ENCODE measurements at regions not wholly inside any gene's neighbourhood (a gene's known extent, or its start where the extent isn't known, plus 50 kb on each side); places are given as distances from the start of the nearest gene placed in this dataset.

DNA sequence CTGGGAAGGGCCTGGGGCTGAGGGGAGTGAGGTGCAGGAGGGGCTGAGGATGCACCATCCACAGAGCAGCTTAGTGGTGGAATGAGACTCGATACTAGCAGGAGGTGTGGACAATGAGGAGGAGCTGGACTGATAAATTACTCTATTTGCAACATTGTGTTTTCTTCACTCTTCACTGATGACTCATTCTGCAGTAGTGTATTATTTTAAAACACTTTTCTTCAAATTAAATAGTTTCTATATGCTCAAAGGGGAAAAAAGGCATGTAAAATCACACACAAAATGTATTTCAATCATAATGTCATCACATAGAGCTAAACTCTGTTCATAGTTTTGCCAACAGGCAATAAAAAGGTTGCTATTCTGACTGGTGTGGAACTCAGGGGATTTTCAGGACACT, 467.0 kb upstream of the CTSO start:
- no TSS peak for BruUV-seq (replicated peaks)
- Histone ChIP-seq H2AFZ (replicated peaks; ENCODE audit: low read length, poor library complexity) (no peak overlapping the region), H4K91ac (ENCODE audit: insufficient read depth, low read depth, low read length) (no peak overlapping the region), H3K23ac (ENCODE audit: low read depth, low read length) (no peak overlapping the region), H3K36me3 (ENCODE audit: control insufficient read depth, insufficient read depth, low read length) (no peaks in the 10 kb centered on the region), H4K8ac (ENCODE audit: low read depth in 2 of 2, low read length in 2 of 2) (no peak overlapping the region), H3K27me3 (ENCODE audit: control insufficient read depth, insufficient read depth, low read length) (no peaks in the 10 kb centered on the region), H3K18ac (ENCODE audit: low read depth, low read length) (no peak overlapping the region), H3K79me1 (ENCODE audit: low read depth in 1 of 2, low read length in 2 of 2) (no peaks in the 10 kb centered on the region), H3K9me3 (ENCODE audit: control insufficient read depth, insufficient read depth, low read length) (peaks cover 2% of the 10 kb centered on the region; the same call in 1 of the 2 replicates), H2AK5ac (ENCODE audit: low read depth, low read length) (no peak overlapping the region), H2BK5ac (ENCODE audit: low read depth, low read length, poor library complexity, severe bottlenecking) (no peak overlapping the region), H2BK20ac (ENCODE audit: low read depth, low read length) (no peak overlapping the region), H3K4me3 (ENCODE audit: insufficient read depth, low read depth, low read length) (no peak overlapping the region), H4K5ac (ENCODE audit: low read depth, low read length) (no peak overlapping the region), H3K4me2 (ENCODE audit: low read depth, low read length) (no peak overlapping the region), H3K4me1 (ENCODE audit: control insufficient read depth, insufficient read depth, low read length) (no peaks in the 10 kb centered on the region), H4K20me1 (ENCODE audit: insufficient read depth, low read length) (no peaks in the 10 kb centered on the region), H3K27ac (ENCODE audit: insufficient read depth, low read length) (no peak overlapping the region), H2BK120ac (ENCODE audit: low read depth, low read length) (no peak overlapping the region), H3K56ac (ENCODE audit: extremely low read depth, insufficient read depth, low read length) (no peak overlapping the region), H3K9me1 (ENCODE audit: insufficient read depth, low read length) (no peaks in the 10 kb centered on the region), H2AK9ac (replicated peaks; ENCODE audit: low read depth, low read length, poor library complexity) (no peak overlapping the region), H3K4ac (ENCODE audit: low read depth, low read length) (no peak overlapping the region), H3K14ac (replicated peaks; ENCODE audit: low read depth, low read length) (no peak overlapping the region), H2BK15ac (ENCODE audit: low read depth, low read length) (no peak overlapping the region), H3K9ac (ENCODE audit: low read depth, low read length) (no peak overlapping the region)
- peak; percentile 8 for DNase-seq
- ChIA-PET CTCF (no interaction called here), POLR2A (ENCODE audit: unreplicated experiment) (no interaction called here)
- TF ChIP-seq CHD1 (IDR thresholded peaks at IDR 0.05; ENCODE audit: low read depth, low read length) (no peak), FOS (IDR thresholded peaks at IDR 0.05; ENCODE audit: low read depth, low read length) (no peak)
- no peak; the same call in 1 of the 2 replicates for ATAC-seq (ENCODE audit: low read depth)
- dilution Hi-C loops (cut with HindIII; ENCODE audit: low sequenced_read_pairs, unreplicated experiment) = no loop called here
- intact Hi-C loops (cut with micrococcal nuclease) = no loop called here
- no CpG with 5 or more reads among the region's 1 CpG for WGBS, 2 experiments (ENCODE audit: extremely low coverage in 2 of 2, insufficient read length in 1 of 2)
- in situ Hi-C loops (cut with MboI; ENCODE audit: low sequenced_read_pairs) = no loop called here
